NCI-H1930 (cell line): ENCODE measurements at regions not wholly inside any gene's neighbourhood (a gene's known extent, or its start where the extent isn't known, plus 50 kb on each side); places are given as distances from the start of the nearest gene placed in this dataset.

Source experiments
- DNase-seq, 2 experiments: peaks; one replicate each; lab custom pipeline; 2025; lab: John Stamatoyannopoulos, UW

- no peak for DNase-seq
Observed at GRCh38 chr22:27223317-27224177, 566.2 kb downstream of the MIAT start.

GRCh38 chr22:27224485-27225374 is 567.3 kb downstream of the MIAT start:
- no peak for DNase-seq

DNA sequence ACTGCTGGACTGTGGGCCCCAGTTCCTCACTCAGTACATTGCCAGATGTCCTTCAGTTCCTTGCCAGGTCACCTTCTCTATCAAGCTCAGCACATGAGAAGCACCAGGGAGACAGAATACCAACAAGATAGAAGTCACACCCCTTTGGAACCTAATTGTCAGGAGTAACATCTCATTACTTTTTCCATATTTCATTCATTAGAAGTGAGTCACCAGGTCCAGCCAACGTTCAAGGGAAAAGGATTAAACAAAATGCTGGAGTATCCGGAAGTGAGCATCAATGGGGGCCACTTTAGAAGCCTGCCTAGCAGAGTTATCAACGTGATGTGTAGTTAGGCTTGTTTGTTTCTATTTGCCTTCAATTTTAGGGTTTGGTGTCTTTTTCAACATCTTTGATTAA is 569.3 kb downstream of the MIAT start:
- DNase-seq = no peak

DNA sequence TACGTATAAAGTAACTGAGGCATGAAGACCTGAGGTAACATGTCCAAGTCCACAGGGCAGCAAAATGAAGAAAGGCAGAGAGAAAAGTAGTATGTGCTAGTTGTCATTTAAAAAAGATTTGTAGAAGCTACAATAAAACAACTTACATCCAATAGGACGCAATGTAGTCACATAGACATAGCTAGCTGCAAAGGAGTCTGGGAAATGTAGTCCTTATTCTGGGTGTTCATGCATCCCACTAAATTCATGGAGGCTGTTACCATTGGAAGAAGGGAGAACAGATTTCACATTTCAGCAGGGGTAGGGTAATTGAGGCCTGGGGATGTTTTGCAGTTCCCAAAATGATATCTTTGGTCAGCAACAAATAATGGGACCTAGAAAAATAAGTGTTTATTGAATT is 571.4 kb downstream of the MIAT start:
- no peak for DNase-seq

GRCh38 chr22:27230189-27230588 is 571.4 kb downstream of the MN1 start:
- DNase-seq = no peak

DNA sequence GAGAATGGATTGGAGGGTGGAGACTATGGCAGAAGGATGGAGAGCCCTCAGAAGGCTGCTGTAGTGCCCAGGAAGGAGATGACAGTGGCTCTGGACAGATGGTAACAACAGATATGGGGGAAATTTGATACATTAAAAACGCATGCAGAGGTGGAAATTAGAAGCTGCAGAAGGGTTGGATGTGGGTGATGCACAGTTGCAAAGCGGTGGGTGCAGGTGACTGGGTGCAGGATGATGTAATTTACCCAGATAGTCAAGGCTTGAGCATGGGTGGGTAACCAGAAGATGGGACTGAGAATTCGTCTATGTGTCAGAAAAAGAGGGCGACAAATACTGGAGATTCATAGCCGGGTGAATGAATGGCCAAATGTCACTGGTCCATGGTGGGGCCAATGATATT is 570.3 kb downstream of the MN1 start:
- DNase-seq = no peak

- no peak for DNase-seq
Observed at GRCh38 chr22:27232077-27232476, 569.5 kb downstream of the MN1 start.

DNA sequence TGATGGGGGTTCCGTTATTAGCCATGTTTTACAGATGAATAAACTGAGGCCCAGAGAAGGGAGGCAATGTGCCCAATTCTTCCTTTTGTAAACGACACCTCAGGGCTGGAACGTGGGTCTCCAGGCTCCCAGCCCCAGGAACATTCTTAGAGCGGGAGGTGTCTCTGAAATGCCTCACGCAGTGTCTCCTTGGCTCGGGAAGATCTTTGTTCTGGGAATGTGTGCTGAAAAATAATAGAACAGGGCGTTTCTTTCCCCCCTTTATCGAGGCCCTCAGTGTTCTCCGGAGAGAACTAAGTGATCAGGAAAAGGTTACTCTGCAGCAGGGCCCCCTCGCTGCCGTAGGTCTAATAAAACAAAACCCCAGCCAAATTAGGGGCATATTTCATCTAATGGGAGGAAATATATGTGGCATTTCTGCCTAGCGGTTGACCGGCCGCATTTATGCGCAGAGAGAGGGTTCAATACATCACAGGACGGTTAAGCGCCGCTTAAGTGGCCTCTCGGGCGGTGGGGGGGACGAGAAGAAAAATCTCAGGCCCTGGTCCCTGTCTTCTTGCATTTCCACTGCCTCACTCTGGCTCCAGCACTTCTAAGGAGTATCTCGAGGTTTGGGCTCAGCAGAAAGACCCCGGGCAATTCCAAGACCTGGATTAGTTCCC is 564.3 kb downstream of the MN1 start:
- no peak for DNase-seq

DNA sequence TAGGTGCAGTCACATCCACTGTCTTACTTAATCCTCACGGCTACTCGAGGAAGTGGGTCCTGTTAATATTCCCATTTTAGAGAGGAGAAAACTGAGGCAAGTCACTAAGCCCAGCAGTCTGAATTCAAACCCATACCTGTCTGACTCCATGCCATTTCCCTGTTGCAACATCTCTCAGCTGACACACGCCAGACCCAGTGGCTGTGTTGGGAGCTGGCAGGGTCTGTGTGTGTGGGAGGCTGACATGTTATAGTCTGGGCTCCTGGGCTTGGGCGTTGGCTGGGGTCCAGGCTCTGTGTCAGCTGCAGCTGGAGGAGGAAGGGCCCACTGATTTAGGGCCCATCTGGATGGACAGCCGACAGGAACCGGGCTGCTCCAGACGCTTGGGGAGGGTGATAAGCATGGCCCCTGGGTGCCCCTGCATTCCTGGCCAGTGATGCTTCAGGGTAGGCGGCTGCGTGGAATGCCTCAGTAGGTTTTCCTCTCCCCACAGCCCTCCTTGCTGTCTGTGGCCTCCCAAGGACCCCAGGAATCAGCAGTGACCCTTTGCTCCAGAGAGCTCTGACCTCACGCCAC is 562.5 kb downstream of the MN1 start:
- DNase-seq = no peak

DNA sequence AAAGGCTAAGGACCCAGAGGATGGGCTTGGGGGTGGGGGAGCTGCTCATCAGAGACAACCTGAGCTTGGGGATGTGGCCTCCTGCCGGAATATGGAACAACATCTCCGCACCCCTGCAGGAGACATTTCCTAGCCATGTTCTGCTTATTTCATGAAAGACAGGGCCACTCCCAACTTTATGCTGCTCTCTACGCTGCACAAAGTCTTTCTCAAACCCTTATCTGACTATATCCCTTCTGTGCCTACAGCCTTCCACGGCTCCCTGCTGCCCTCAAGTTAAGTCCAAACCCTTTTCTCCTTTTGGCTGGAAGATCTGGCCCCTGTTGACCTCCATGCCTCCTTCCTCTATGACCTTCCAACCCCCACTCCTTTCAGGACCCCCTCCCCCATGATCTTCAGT is 562.0 kb downstream of the MN1 start:
- DNase-seq = no peak

DNA sequence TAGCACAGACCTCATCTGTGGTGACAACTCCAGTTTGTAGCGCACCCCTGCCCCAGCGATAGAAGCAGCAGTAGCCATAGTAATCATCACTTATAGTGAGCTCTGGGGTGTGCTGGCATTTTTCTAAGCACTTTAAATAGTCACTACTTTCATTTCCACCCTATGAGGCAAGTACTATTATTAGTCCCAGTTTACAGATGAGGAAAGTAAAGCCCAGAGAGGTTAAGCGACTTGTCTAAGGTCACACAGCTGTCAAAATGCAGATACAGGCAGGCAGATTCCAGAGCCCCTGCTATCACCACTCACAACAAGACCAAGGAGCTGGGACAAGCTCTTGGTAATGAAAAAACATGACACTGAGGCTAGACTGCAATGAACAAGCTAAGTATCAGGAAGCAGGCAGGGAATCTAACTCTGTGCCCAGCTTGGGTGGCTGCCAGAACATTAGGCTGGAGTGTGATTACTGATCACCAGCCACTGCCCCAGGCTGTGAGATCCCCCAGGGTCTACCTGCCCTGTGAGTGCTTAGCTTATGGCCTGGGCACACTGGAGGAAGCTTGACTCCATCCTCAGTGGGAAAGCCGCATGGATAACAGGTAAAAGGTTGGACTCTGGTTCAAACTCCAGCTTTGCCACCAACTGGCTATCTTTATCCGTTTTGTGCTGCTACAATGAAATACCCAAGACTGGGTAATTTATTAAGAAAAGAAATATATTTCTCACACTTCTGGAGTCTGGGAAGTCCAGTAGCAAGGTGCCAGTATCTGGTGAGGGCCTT is 561.1 kb downstream of the MN1 start:
- no peak for DNase-seq

DNA sequence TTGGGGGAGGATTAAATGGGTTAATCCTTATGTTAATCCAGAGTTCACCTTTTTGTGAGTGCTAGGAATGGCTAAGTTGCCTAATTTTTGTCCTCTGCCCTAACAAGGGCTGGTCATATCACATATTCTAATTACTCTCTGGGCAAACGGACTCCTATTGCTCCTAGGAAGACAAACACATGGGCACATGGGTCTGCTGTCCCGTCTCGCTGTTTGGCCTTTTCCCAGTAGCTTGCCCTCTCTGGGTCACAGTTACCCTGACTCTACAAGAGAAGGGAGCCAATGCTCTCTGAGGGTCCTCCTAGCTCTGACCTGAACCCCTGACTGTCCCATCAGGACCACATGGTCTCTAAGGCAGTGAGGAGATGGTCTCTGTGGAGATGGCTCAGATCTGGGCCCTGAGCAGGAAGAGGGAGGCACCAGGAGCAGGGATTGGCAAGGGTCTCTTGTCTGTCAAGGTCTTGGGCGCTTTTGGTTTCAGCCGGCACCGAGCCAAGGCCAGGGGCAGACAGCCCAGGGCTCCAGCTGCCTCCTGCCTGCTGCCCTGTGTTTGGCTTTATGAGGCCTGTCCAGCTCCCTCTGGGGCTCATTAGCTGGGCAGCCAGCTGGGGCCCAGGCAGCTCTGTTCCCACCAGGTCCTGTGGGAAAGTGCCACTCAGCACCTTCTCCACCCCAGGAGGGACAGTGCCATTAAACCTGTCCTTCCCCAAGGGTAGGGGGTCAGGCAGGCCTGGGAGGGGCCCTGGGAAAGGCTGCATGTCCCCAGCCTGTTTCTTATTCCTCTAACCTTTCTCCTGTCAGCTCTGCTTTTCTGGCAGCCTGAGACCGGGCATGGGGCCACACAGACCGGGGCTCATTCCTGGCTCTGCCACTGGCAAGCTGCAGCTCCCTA is 559.9 kb downstream of the MN1 start:
- DNase-seq = no peak

DNA sequence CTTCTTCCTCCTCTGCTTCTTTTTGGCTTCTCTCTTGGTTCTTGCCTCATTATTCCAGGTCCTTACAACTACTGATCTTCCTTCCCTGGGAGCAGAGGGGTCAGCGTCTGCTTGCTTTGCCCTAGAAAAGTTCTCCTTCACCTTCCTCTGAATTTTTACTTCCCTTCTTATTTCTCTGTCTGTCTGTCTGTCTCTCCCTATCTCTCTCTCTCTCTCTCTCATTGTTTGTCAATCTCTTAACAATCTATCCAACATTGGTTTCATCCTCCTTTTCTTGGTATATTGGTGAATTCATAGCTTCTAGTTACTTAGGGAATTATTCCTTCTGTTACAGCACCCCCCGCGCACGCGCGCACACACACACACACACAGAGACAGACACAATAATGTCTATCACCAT is 559.1 kb downstream of the MN1 start:
- DNase-seq = no peak

DNA sequence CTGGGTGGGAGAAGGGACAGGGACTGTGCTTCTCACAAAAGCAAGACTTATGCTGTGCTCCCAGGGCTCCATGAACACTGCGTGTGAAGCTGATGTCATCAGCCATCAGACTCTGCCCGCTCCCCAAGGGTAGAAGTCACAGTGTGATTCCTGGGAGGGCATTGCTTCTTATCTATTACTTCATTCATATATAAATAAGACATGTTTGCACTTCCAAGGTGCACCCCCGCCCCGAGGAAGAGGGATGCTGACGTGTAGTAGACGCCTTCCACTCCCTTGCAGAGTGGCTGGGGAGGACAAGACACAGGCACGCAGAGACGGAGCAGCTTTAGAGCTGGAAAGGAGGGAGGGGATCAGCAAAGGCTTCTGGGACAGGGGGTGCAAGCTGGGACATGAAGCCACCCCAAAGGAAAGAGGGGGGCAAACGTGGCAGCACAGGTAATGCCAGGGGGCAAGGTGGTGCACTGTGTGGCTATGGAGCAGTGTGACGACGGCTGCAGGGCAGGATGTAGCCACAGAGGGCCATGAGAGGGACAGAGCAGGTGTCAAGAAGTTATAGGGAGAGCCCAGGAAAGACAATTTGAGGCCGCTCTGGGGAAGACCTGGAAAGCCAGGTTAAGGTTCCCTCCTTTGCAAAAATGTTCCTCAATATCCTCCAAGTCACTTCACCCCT is 558.5 kb downstream of the MN1 start:
- no peak for DNase-seq

- DNase-seq = no peak
Observed at GRCh38 chr22:27244328-27244727, 557.2 kb downstream of the MN1 start.

DNA sequence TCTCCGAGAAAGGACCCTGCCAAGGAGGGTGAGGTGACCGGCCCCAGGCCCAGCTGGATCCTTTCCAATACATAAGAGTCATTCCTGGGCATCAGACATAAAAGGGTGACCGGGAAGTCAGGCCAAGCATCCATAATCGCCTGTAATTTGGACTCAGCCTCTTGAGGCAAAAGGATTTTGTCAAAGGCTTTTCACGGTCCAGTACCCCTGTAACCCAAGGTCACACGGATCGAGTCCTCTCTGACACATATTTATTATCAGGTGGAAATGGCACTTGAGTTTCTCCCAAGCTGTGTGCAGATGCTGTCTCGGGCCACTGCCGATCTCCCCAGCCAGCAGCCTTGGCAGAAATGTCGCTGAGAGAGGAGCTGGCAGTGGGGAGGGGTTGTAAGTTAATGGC is 556.5 kb downstream of the MN1 start:
- no peak for DNase-seq

DNA sequence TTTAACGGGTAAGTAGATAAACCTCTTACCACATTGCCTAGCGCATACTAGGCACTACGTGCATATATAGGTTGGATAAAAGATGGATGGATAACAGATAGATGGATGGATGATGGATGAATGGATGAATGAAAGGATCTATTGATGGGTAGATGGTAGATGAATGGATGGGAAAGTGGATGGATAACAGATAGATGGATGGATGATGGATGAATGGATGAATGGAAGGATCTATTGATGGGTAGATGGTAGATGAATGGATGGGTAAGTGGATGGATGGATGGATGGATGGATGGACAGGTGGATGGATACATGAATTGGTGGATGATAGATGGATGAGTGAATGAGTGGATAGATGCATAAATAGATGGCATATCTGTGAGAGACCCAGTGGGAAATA is 555.0 kb downstream of the MN1 start:
- DNase-seq = no peak

DNA sequence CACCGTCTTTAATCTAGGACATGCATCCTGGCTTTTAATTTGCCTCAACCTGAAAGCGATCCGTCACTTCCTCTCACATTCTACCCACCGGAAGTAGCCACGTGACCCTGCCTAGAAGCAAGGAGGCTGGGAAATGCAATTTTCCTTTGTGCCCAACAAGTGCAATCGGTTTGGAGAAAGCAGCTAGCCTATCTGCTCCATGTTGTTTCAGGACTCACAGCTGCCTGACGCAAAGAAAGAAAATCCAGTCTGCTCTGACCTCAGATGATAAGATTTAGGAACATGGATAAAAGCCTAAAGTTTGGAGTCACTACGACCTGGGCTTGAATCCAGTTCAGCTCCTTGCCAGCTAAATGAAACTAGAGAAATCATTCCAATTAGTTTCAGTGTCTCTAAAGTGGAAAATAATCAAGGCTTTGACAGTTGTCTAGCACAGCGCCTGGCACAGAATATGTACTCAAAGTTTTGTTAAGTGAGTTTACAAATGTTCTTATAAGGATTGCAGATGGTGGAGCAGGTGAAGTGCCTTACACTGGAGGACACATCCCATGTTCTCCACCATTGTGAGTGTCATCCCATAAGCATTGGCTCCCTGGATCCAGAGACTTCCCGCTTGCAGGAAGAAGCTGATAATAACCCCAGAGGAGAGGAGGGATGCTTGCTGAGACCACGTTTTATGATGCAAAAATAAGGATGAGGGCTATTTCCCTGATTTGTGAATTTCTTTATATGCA is 553.7 kb downstream of the MN1 start:
- DNase-seq = no peak

- DNase-seq = no peak
Observed at GRCh38 chr22:27250418-27250817, 551.1 kb downstream of the MN1 start.
